HG03354 (cell line): ENCODE measurements at regions not wholly inside any gene's neighbourhood (a gene's known extent, or its start where the extent isn't known, plus 50 kb on each side); places are given as distances from the start of the nearest gene placed in this dataset.

ENCODE experiments used
- ATAC-seq: cut with Tn5 transposase; IDR thresholded peaks from one replicate; pipeline ENCODE4 v1.9.1; 2021; ENCODE audit warnings: mild to moderate bottlenecking; ENCODE audit not compliant: unreplicated experiment, poor library complexity, severe bottlenecking

DNA sequence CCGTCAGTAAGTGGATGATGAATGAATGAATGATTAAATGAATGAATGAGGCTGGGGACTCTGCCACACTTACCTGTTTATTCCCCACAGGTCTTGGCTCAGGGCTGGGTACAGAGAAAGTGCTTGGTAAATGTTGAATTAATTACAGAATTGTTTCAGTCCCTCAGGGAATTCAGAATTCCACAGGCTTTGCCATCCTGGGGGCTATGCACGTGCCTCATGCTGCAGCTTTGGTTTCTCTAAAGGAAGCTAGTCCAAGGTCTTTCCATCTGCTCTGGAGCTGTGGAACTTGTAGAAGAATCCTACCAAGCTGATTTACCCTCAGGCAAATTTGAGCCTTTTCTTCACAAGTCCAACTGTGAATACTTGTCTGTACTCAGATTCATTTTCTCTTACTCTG, 376.8 kb upstream of the AJAP1 start:
- no peak for ATAC-seq

DNA sequence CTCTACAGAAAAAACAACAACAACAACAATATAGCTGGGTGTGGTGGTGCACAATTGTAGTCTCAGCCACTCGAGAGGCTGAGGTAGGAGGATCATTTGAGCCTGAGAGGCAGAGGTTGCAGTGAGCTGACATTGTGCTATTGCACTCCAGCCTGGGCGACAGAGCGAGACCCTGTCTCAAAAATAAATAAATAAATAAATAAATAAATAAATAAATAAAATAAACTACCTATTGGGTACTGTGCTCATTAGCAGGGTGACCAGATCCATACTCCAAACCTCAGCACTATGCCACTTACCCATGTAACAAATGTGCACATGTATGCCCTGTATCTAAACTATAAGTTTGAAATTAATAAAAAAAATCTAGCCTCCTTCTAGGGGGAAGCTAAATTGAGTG, 369.4 kb upstream of the AJAP1 start:
- ATAC-seq, result no peak

DNA sequence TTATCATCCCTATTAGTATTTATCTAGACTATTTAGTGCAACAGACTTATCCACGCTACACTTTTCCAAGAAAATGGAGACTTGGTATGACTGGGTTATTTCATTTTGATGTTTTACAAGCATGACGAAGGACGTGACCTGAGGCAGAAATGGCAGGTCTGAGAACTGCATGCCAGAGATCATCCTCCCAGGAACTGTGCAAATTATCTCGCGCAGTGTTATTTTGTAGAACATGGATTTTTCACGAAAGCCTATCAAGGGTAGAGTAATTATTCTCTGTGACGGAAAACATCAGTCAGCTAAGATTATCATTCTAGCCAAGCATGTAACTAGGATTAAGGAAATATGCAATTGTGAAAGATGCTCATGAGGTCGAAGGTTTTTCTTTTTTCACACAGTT, 361.5 kb upstream of the AJAP1 start:
- no peak for ATAC-seq

DNA sequence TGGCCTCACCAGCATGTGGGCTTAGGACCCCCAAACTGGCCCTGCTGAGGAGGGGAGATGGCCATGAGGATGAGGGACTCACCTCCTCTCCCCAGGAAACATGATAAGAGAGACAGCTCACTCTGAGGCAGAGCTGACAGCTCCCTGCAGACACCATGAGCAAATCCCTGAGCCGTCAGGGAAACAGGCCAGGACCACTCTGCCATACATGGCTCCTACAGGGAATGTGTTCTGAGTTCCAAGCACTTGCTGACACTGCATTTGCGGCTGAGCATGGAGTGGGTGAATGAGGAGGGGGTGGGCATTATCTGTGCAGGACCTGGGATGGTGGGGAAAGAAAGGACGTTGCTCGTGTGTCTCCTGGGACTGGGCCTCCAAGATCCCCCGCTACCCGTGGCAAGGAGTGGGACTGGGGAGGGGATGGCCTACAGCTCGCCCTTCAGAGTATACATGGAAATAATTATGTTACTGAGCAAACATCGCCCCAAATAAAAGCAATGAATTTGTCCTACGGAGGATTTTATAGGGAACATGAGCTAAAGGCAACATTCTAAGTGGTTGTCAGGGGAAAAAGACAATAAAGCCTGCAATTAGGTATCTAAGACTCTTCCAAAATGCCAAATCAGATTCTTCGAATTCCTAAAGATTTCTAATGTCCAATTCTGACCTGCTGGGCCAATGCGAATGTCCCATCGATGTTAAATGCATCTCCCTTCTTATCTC, 355.9 kb upstream of the AJAP1 start:
- ATAC-seq, result no peak

DNA sequence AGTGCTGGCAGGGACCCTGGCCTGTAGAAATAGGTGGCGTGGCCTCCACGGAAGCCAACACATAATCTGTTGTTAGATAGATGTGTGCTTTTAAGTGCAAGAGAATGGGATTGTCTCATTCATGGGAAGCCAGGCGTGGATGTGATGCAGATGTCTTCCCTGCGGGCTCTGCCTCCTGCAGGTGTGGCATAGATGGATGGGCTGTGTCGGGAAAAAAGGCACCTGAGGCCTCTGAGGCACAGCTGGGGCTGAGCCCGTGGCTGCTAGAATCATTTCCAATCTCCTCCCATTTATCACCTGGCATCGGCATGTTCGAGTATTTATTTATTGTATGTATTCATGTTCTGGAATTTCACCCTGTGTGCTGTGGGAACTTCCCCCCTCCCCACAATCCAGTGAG, 353.4 kb upstream of the AJAP1 start:
- no peak for ATAC-seq

DNA sequence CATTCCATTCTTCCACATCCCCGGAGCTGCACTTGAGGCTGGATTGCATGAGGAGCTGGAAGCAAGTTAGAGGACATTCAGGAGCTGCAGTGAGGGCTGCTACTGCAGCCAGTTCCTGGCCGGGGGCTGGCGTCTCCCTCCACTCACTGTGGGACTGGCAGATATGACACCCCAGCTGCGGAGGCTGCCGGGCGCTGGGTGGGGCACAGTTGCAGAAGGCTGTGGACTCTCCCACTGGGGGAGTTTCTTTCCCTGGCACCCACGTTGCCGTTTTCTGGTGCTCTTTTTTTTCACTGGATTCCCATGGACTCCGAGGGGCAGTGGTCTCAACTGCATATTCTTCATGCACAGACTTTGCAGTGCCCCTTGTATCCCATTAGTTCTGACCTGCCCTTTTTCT, 351.1 kb upstream of the AJAP1 start:
- no peak for ATAC-seq

DNA sequence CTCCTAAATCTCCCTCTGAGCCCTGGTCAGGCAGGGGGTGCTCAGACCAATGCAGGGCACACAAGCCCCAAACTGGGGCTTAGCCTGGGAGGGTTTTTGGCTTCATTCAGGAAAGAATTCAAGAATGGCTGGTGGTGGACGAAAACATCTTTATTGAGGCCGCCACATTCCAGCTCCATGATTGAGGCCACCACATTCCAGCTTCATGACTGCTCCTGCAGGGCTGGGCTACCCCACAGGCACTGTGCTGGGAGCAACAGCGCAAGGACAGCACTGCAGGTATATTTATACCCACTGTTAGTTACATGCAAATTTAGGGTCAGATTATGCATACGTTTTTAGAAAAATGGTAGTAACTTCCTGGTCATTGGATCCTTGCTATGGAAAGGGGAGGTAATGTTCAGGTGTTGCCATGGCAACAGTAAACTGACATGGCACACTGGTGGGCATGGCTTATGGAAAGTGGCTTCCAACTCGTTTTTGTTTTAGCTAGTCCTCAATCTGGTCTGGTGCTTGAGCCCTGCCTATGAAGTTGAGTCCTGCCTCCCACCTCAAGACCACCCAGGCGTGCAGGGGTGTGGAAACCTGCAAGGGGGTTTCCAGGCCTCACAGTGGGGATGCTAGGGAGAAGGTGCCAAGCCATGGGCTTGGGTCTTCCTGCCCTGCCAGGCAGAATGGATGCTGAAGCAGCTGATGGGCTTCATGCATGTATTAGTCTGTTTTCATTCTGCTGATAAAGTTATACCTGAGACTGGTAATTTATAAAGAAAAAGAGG, 348.7 kb upstream of the AJAP1 start:
- no peak for ATAC-seq

DNA sequence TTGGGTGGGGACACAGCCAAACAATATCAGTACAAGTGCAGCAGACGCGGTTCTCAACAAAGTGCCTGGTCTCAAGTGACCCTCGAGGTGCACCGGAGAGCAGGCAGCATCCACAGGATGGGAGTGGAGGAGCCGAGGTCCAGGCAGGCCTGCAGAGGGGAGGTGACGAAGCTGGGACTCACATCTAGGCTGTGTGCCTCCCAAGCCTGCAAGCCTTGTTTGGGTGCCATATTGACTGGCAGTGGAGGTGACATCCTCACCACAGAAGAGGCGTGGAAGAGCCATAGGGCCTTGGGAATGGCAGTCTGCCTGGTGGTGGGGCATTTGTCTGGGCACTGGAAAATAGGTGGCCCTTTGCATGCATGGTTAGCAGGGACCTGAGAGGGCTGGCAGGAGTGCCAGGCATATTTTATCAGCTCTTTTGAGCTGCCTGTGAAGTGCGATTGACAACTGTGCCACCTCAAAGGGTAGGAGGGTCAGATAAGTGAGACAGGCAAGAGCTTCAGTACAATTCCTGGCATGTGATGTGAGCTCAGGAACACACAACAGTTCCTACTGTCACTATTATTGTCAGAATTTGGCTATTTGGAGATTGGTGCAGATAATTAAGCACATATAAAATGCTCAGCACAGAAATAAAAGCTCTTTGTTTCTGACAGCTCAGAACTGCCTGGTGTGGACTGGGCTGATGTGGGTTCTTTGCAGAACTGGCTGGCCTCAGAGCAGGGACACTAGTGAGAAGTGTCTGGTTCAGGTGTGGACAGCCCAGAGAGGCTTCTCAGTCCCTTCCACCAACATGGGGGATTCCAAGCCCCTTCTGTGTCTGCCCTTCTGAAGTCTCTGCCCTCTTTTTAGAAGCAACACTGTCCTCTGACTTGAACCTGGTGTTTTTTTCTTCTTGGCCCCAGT, 347.6 kb upstream of the AJAP1 start:
- no peak for ATAC-seq

DNA sequence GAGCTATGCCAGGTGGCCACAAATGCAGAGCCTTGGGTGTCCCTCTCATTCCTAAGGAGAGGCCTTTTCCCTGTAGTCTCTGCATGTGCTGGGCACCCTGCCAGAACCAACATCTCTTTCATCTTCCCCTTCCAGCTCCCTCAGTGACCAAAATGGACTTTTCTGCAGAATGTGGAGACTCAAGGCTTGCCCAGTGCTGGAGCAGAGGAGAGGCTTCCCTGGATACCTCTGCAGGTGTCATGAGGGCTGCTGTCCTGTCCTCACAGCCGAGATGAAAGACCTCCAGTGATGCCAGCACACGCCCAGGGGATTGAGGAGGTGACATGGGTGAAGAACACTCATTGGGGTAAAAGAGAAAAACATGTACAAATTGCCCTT, 347.0 kb upstream of the AJAP1 start:
- no peak for ATAC-seq

DNA sequence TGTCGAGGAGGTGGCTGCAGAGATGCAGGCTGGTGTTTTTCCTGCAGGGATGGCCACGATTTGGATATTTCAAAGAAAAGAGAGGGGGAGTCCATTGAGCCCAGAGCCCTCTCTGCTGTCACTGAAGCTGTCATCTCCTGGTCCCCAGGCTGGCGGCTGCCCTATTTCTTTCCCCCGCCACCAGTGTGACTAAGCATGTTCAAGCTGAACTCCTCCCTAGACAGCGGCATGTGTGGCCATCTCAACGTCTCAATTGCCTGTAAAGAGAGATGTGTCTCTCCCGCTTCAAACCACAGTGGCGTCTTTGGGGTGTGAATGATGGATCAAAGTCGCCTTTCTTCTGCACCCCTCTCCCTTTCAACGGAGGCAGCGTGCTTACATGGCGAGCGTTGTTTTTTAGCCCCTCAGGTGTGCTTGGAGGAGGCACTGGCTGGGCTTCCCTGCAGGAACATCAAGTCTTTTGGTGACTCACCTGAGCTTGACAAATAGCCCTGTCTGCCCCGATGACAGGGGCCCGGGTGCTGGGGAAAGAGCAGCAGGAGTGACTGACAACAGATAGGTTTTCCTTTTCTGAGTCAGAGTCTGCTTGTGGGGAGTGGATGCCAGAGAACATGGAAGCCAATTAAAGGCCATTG, 346.4 kb upstream of the AJAP1 start:
- no peak for ATAC-seq

DNA sequence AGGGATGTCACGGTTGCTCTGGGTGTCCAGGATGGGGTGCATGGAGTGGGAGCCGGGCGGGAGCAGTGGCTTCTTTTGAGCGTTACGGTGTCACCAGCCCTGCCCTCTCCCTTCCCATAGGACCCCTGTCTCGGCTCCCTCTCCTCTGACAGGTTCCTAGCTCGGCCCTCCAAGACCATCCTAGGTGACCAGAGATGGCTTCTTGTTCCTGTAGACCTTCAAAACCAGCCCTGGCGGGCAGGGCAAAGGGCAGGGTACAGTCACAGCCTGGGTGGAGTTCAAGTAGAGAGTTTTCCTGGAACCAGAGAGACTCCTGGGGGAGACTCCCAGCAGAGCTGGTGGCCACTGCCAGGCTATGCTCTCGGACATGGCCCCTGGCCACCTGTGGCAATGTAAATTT, 345.6 kb upstream of the AJAP1 start:
- ATAC-seq, result no peak

DNA sequence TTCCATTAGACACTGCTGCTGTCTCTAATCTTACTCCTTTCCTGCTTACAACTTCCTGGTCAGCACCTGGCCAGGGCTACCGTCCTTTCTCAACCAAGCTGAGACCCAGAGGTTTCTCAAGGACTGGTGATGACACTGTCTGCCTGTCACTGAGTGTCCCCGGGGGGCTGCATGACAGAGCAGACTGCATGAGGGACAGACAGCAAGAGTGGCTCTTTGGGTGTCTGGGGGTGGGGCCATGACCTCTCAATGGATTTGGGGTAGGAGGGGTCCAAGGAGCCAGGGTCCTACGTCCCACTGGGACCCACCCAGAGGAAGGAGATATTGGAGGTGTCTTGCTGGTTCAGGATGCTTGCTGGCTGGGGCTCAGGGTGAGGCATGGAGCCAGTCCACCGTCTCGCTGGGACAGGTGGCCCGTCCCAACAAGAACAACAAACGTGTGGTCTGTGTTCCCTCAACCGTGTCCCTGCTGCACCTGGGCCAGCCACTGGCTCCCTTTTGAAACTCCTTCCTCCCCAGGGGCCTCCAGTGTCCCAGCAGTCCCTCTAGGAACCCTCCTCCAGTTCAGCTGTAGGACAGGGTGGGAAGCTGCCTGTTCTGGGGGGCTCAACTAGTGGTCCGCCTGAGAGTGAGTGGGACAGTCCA, 344.6 kb upstream of the AJAP1 start:
- no peak for ATAC-seq

DNA sequence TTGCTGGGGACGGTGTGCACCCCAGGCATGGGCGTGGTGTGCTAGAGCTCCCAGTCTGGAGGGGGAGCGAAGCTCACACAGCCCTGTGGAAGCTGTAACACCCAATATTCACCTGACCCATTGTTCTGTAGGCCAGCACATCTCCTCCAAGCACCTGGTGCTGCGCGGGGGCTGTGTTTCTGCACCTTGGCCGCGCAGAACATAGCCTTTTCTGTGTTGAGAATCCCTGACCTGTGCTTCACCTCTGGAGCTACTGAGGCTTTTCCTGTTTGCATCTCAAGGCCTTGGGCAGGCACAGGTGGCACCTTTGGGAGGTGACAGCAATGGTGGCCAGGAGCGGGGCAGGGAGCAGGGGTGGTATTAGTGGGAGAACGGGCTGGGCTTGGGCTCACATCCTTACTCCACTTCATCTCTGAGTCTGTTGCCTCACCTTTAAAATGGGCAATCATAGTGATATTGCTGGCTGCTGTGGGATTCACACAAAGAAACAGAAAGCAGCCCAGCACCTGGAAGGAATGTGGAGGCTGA, 343.9 kb upstream of the AJAP1 start:
- ATAC-seq, result no peak

DNA sequence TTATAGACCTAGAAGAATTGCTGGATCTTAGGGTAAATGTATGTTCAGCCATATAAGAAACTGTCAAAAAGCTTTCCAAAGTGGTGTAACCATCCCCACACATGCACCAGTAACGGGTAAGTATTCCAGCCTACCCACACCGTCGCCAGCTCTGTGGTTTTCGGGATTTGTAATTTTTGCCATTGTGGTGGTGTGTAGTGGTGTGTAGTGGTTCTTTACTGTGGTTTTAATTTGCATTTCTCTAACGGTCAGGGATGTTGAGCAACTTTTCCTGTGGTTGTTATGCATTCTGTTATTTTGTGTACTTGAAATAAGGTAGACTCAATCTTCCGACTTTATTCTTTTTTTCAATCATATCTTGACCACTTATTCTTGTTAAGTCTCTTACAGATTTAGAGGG, 342.4 kb upstream of the AJAP1 start:
- ATAC-seq, result no peak

DNA sequence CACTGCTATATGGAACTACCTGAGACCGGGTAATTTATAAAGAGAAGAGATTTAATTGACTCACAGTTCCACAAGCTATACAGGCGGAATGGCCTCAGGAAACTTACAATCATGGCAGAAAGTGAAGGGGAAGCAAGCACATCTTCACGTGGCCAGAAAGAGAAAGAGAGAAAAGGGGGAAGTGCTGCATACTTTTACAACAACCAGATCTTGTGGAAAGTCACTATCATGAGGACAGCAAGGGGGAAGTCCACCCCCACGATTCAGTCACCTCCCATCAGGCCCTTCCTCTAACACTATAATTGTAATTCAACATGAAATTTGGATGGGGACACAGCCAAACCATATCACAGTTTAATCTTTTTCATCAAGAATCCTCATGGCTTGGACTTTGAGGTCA, 339.2 kb upstream of the AJAP1 start:
- no peak for ATAC-seq

DNA sequence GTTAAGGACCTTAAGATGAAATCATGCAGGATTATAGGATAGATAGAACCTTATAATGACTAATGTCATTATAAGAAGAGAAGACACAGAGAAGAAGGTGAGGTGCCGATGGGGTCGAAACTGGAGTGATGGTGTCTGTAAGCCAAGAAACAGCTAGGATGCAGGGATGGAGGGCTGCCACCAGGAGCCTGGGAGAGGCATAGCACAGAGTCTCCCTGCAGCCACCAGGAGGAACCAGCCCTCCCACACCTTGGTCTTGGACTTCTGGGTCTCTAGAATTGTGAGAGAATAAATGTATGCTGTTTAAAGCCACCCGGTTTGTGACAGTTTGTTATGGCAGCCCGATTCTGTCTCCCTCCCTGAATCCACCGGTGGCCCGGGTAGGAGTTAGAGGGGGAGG, 337.2 kb upstream of the AJAP1 start:
- no peak for ATAC-seq

DNA sequence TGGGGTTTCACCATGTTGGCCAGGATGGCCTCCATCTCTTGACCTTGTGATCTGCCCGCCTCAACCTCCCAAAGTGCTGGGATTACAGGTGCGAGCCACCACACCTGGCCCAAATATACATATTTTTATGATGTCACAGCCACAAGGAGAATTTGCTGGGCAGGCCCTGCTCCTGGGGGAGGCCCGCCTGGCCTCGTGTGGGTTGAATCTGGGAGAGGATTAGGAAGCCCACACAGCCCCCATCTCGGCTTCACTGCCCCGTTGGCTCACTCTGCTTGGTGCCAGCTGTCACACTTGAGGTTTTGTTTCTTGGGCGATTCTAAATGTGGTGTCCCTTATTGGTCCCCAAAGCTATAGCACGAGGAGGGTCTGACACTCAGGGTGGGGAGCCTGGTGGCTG, 335.7 kb upstream of the AJAP1 start:
- ATAC-seq, result no peak

DNA sequence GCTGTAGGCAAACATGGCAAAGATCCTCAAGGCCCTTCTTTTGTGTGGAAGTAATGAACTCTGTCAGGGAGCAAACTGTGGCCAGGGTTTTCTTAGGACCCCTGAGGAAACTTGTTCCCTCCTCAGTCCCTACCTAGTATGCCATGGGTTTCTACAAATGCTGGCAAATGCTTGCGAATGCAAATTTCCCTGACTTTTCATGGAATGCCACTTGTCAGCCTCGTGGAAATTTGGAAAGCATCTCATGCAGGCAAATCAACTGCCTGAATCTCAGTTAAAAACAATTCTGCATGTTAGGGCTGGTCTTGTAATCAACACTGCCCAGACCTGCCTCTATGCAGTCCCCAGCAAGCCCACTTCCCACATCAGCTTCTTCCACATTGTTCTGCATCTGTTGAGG, 334.9 kb upstream of the AJAP1 start:
- no peak for ATAC-seq

DNA sequence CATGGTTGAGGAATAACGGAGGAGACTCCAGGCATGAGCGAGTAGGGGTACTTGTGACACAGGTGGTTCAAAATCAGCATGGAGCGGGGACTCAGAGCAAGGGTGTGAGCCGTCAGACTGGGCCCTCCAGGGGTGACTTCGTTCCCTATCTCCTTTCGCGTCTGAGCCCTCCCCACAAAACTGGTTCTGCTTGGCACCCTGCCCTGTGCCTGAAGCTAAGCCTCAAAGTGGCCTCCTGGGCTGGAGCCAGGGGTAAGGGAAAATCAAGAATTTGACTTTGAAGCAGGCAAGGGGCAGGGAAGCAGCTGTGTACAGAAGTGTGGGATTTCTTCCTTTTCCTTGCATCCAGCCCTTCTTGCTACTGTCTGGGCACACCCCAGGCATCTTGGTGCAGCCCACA, 331.5 kb upstream of the AJAP1 start:
- ATAC-seq, result no peak
